Astrocyte (in vitro differentiated cells and primary cell): ENCODE measurements at regions not wholly inside any gene's neighbourhood (a gene's known extent, or its start where the extent isn't known, plus 50 kb on each side); places are given as distances from the start of the nearest gene placed in this dataset.

ENCODE experiments used
- CTCF ChIP-seq: IDR thresholded peaks from 2 replicates; pipeline ENCODE4 v1.5.1; 2011; ENCODE audit warnings: low read depth, mild to moderate bottlenecking, inconsistent platforms, low read length, moderate library complexity; ENCODE audit not compliant: insufficient read depth
- EZH2 ChIP-seq: IDR thresholded peaks from 2 replicates; pipeline ENCODE4 v1.6.1; 2012; ENCODE audit warnings: mild to moderate bottlenecking, low read length, inconsistent platforms; ENCODE audit not compliant: insufficient read depth

DNA sequence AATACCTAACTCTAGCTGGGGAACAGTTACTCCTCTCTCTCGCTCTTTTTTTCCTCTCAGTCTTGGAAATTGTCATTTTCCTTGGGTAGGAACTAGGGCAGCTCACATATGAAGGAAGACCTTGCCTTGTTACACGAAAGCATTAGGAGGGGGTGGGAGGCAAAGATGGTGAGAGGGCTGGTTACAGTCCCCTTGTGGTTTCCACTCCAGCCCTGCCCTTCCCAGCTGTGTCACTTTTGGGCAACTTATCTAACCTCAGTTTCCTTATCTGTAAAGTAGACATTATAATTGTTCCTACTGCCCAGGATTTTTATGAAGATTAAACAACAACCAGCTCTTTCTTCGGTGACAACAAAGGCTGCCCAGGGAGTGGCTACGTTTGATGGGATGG lies 196.2 kb upstream of the CLINT1 start:
- TF ChIP-seq EZH2, result no peak
- no peak for TF ChIP-seq CTCF
